NCI-H524 treated with DMSO at 0.1 percent for 48 hours (cell line): ENCODE measurements at regions not wholly inside any gene's neighbourhood (a gene's known extent, or its start where the extent isn't known, plus 50 kb on each side); places are given as distances from the start of the nearest gene placed in this dataset.

ENCODE experiments used
- DNase-seq: peaks from one replicate; lab custom pipeline; 2025; lab: John Stamatoyannopoulos, UW

DNA sequence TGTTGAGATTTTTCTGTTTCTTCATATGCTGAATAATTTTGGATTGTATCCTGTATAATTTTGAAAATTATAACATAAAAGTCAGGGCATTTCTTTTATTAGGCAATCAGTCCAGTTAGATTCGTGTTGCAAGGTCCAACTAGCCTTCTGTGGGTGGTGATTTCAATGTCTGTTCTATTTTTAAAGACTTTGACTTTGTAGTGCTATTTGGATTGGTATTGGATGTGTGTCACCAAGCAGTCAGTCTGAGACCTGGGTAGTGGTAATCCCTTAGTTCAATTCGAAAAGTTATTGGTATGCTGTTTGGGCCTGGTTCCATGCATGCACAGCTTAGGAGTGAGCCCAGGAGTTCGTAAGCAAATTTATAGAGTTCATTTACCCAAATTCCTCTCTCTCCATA, 82.2 kb downstream of the EPDR1 start:
- DNase-seq, result no peak

DNA sequence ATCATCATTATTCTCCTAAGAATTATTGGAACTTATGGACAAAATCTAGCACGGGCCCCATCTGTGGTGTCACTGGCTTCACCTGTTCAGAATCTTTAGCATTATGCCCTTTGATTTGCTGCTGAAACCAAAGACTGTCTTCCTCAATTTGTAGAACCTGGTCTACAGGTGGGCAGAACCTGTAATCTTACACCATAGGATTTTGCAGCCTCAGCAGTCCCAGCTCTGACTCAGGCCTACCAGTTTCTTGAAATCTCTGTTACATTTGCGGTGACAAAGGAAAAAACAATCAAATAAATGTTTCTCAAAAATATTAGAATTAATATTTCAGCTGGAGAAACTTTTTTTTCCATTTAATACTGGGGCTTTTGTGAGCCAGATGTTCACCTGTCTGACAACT, 86.1 kb downstream of the EPDR1 start:
- DNase-seq, result no peak

- DNase-seq, result no peak
Observed at GRCh38 chr7:38007096-38007495, 86.7 kb downstream of the EPDR1 start.

DNA sequence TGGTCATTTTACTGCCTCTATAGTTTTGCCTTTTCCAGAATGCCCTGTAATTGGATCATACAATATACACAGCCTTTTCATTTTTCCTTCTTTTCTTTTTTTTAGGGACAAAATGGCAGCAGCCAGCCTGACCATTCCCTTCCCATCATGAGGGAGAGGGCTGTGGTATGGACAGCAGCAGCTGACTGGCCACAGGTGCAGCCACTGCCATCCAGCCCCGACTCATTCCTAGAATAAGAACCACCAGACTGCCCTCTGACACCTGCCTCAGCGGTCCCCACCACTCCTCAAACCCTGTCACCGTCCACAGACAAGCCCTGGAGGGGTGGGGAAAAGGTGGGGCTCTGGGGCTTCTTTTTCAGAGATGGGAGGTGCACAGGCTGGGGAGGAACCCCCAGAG, 92.8 kb downstream of the EPDR1 start:
- DNase-seq, result no peak

DNA sequence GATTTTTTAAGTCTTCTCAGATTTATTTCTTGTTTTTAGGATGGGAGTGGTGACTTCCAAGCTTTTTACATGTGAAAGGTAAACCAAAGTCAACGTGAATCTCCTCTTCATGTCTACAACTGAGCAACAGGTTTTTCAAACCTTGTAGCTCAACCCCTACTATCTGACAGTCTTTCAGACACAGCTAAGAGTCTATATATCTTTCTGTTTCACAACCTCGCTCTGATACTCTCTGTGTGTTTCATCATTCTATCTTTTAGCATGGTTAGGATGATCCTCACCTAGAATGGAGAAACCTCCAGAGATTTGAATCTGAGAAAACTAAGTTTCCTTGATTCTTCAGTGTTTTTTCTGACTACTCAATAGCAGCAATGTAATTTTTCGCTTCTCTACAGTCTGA, 96.1 kb downstream of the EPDR1 start:
- no peak for DNase-seq

- no peak for DNase-seq
Observed at GRCh38 chr7:38017320-38017719, 96.9 kb downstream of the EPDR1 start.

GRCh38 chr7:38020121-38020785, 99.8 kb downstream of the EPDR1 start:
- no peak for DNase-seq

GRCh38 chr7:38021892-38022291, 101.5 kb downstream of the EPDR1 start:
- DNase-seq, result no peak

DNA sequence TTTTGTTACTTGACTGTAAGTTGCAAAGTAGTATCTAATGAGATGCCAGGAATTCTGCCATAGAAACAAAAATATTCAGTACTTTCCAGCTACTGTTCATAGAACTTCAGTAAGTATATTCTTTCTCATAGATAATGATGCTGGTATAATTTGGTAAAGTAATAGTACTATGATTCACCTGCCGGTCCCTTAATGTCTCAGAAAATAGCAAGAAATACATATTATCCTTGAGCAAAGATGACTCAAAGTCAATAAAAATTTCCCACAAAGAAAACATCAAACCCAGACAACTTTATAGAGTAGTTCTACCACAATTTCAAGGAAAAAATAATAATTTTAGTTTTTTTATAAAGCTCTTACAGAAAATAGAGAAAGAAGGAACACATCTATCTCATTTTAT, 105.4 kb downstream of the EPDR1 start:
- no peak for DNase-seq

DNA sequence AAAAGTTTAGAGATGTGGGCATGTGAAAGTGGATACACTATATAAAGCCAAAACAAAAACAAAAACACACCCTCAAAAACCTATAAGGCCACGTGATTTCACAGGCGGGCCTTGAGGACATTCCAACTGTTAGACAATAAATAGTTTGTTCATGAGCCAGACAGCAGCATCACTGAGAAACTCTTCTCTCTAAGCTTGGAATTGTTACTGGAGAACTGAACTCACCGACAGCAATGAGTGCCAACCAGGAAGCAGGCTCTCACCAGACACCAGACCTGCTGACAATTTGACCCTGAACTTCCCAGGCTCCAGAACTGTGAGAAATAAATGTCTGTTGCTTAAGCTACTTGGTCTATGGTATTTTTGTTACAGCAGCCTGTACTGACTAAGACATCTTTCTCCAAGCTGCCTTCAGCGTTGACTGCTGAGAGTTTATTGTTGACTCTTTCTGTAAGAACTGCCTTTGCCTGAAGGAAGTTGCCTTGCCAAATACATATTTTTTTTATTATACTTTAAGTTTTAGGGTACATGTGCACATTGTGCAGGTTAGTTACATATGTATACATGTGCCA, 107.5 kb downstream of the EPDR1 start:
- DNase-seq, result no peak

GRCh38 chr7:38034062-38034908, 113.8 kb downstream of the EPDR1 start:
- DNase-seq, result no peak

- no peak for DNase-seq
Observed at GRCh38 chr7:38040831-38041230, 120.4 kb downstream of the EPDR1 start.

DNA sequence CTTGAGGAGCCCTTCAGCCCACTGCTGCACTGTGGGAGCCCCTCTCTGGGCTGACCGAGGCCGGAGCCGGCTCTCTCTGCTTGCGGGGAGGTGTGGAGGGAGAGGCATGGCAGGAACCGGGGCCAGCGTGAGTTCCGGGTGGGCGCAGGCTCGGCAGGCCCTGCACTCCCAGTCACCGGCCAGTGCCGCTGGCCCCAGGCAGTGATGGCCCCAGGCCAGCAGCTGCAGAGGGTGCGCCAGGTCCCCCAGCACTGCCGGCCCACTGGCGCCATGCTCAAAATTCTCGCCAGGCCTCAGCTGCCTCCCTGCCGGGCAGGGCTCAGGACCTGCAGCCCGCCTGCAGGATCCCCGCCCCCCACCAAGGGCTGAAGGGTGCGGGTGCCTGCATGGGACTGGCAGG, 128.4 kb upstream of the STARD3NL start:
- DNase-seq, result no peak

DNA sequence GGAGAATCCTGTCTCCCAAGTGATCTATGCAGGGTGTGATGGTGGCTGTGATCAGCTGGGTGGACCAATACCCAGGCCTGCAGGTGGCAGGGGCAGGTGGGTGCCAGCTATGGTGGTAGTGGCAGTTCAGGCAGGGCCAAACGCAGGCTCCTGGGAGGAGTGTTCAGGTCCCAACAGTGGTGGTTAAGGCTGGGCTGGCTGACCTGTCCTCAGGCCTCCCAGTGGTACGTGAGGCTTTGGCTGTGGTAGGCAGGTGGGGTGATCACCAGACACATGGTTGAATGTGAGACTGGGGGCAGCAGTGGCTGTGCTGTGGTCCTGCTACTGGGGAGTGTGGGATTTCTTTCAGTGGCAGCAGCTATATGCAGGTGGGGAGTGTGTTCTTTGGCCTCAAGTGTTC, 126.7 kb upstream of the STARD3NL start:
- DNase-seq, result no peak

- DNase-seq, result no peak
Observed at GRCh38 chr7:38051786-38052185, 126.3 kb upstream of the STARD3NL start.

- no peak for DNase-seq
Observed at GRCh38 chr7:38052786-38053185, 125.3 kb upstream of the STARD3NL start.

DNA sequence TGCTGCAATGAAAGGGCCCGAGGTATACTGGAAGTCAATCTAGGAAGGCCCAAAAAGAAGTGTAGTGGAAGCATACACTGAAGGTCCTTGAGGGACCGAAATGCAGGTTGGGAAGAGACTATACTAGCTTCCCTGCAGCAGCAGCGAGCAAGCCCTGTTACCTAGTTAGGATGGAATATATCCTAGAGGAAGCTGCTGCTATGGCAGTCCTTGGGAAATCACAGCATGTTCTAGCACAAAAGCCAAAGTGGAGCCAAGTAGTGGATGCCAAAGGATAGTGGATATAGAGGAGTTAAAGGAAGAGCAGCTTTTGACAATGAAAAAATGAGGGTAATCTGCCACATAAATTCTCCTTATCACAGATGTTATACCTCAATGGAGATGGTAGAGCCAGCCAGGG, 123.8 kb upstream of the STARD3NL start:
- DNase-seq, result no peak

DNA sequence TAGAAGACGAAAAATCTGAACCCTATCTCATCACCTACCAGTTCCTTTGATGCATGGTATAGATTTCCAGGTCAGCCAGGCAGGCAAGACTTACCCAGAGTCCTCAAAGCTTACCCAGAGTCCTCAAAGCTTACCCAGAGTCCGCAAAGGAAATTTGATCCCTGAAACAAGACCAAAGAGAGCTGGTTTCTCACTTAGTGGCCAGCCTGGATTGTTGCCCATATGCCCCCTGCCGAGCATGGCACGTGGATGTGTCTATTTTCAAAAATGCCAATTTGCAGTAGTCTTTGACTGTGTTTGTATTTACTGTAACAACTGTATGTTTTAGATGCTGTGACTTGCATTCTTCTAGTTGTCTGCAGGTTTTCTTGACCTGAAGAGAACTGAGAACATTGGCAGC, 120.2 kb upstream of the STARD3NL start:
- DNase-seq, result no peak

DNA sequence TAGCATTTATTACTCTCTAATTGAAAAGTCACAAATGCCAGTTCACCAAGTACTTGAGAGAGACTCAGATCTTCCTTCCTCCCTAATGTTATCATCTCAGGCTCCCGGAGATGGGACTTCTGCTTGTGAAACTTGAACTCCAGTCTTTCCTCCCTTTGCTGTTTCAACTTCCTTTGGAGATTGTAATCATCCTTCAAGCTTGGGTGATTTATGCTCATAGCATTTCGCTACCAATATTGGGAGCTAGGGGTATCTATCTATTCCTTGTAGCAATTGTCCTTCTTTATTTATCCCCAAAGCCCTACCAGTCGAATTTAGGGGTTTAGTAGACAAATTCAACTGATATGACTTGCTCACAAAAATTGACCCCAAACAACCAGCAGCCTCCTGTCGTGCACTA, 117.9 kb upstream of the STARD3NL start:
- no peak for DNase-seq

DNA sequence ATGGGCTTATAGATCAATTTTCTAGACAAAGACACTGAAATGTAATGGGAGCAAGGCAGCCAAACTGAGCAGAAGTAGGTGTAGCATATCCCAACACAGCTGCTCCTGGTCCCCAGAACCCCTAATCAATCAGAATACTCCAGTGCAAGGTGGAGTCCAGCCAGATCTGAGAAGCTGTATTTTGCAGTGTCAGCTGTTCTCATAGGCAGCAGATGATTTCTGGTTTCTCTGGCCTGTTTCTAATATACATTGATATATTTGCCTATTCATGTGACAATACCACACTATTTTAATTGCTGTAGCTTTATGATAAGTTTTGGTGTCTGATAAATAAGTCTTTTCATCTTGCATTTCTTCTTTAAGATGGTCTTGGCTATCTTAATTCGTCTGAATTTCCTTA, 117.4 kb upstream of the STARD3NL start:
- no peak for DNase-seq

GRCh38 chr7:38066391-38066790, 111.7 kb upstream of the STARD3NL start:
- DNase-seq, result peak; percentile 10

GRCh38 chr7:38068461-38068860, 109.6 kb upstream of the STARD3NL start:
- DNase-seq, result no peak

DNA sequence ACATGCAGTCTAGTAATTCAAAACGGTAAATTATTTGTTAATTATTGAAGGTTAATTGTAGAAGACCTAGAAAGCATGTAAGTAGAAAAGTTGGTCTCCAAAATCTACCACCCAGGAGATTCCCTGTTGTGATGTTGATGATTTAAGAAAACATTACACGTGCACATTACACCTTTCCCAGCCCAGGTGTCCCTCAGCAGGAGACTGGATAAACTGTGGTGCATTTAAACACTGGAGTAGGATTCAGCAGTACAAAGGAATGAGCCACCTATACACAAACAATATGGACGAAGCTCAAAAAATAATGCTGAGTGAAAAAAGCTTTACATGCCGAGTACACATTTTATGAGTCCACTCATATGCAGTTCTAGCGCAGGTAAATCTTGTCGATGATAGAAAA, 109.0 kb upstream of the STARD3NL start:
- no peak for DNase-seq
